B cell (primary cell): ENCODE measurements at regions not wholly inside any gene's neighbourhood (a gene's known extent, or its start where the extent isn't known, plus 50 kb on each side); places are given as distances from the start of the nearest gene placed in this dataset.

Experiments used
- EZH2 ChIP-seq: IDR thresholded peaks from 2 replicates; pipeline ENCODE4 v1.6.1; 2012; ENCODE audit warnings: borderline replicate concordance, low read depth, mild to moderate bottlenecking, moderate library complexity, low read length; ENCODE audit not compliant: insufficient read depth, poor library complexity, severe bottlenecking
- TF ChIP-seq, protein P1 (sequence below): fragments of 200-600 bp; IDR thresholded peaks from one replicate; pipeline ENCODE4 v1.8.0; 2022; ENCODE audit warnings: antibody characterized with exemption, mild to moderate bottlenecking

- TF ChIP-seq, protein P1, sequence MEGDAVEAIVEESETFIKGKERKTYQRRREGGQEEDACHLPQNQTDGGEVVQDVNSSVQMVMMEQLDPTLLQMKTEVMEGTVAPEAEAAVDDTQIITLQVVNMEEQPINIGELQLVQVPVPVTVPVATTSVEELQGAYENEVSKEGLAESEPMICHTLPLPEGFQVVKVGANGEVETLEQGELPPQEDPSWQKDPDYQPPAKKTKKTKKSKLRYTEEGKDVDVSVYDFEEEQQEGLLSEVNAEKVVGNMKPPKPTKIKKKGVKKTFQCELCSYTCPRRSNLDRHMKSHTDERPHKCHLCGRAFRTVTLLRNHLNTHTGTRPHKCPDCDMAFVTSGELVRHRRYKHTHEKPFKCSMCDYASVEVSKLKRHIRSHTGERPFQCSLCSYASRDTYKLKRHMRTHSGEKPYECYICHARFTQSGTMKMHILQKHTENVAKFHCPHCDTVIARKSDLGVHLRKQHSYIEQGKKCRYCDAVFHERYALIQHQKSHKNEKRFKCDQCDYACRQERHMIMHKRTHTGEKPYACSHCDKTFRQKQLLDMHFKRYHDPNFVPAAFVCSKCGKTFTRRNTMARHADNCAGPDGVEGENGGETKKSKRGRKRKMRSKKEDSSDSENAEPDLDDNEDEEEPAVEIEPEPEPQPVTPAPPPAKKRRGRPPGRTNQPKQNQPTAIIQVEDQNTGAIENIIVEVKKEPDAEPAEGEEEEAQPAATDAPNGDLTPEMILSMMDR: no peak
- no peak for TF ChIP-seq EZH2
These were observed 98.0 kb downstream of the DDX1 start for GRCh38 chr2:15689654-15690053.
